ENCODE measurements at regions not wholly inside any gene's neighbourhood (a gene's known extent, or its start where the extent isn't known, plus 50 kb on each side); places are given as distances from the start of the nearest gene placed in this dataset.

- no peak overlapping the region for H3K27ac ChIP-seq (ENCODE audit: low read depth, low read length)
- H3K27me3 ChIP-seq (ENCODE audit: insufficient read depth, low read length): no peaks in the 10 kb centered on the region
- H3K4me1 Mint-ChIP-seq (ENCODE audit: low read depth, unreplicated experiment): no peaks in the 10 kb centered on the region
- DNase-seq (ENCODE audit: low read depth): peak; percentile 3
- no peaks in the 10 kb centered on the region for H3K9me3 ChIP-seq (ENCODE audit: insufficient read depth, low read depth, low read length)
- no peaks in the 10 kb centered on the region for H3K36me3 Mint-ChIP-seq (ENCODE audit: low read depth, unreplicated experiment)
- H3K27ac Mint-ChIP-seq (ENCODE audit: unreplicated experiment): no peak overlapping the region
- TF ChIP-seq, protein P1, sequence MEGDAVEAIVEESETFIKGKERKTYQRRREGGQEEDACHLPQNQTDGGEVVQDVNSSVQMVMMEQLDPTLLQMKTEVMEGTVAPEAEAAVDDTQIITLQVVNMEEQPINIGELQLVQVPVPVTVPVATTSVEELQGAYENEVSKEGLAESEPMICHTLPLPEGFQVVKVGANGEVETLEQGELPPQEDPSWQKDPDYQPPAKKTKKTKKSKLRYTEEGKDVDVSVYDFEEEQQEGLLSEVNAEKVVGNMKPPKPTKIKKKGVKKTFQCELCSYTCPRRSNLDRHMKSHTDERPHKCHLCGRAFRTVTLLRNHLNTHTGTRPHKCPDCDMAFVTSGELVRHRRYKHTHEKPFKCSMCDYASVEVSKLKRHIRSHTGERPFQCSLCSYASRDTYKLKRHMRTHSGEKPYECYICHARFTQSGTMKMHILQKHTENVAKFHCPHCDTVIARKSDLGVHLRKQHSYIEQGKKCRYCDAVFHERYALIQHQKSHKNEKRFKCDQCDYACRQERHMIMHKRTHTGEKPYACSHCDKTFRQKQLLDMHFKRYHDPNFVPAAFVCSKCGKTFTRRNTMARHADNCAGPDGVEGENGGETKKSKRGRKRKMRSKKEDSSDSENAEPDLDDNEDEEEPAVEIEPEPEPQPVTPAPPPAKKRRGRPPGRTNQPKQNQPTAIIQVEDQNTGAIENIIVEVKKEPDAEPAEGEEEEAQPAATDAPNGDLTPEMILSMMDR (IDR thresholded peaks at IDR 0.05; ENCODE audit: insufficient read depth, low read depth, low read length): no peak
- TF ChIP-seq EZH2 (IDR thresholded peaks at IDR 0.05; ENCODE audit: insufficient read depth, low read length): no peak
- H3K79me2 ChIP-seq (ENCODE audit: insufficient read depth, low read length): no peaks in the 10 kb centered on the region
- H4K20me1 ChIP-seq (ENCODE audit: insufficient read depth, low read length): no peaks in the 10 kb centered on the region
- H3K4me3 ChIP-seq (ENCODE audit: insufficient read depth, low read depth, low read length): no peak overlapping the region
- no peak overlapping the region for H2AFZ ChIP-seq (ENCODE audit: low read depth, low read length)
- H3K27me3 Mint-ChIP-seq (ENCODE audit: low read depth, unreplicated experiment): peaks cover 34% of the 10 kb centered on the region
- H3K36me3 ChIP-seq (ENCODE audit: insufficient read depth, low read length): no peaks in the 10 kb centered on the region
- no peaks in the 10 kb centered on the region for H3K9me3 Mint-ChIP-seq (ENCODE audit: unreplicated experiment)
- H3K4me2 ChIP-seq (ENCODE audit: low read length): no peak overlapping the region
- no peak overlapping the region for H3K9ac ChIP-seq (ENCODE audit: low read length)
- H3K4me1 ChIP-seq (ENCODE audit: insufficient read depth, low read length): no peaks in the 10 kb centered on the region
- no peak overlapping the region for H3K4me3 Mint-ChIP-seq (ENCODE audit: unreplicated experiment)
- FAIRE-seq: no peak
Measured at GRCh38 chr10:8444630-8445029, 390.1 kb downstream of the GATA3 start.

DNA sequence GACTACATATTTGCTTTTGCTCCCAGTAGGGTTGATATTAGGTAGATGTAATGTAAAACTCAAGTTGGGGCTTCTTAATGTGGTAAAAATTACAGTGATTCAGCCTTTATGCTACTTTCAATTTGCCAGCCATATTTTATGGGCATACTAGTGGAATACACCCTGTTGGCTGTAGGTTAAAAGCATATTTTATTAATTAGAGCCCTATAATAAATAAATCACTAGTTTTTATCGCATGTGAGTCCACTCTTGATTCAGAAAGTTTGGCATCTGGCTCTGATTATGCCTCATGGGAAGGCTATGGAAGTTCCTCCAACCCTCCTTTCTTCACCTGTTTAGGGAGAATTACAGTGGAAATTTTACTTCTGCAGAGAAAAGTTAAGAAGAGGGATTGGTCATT lies 390.9 kb downstream of the GATA3 start:
- Histone ChIP-seq H3K4me1 (ENCODE audit: insufficient read depth, low read length) (no peaks in the 10 kb centered on the region), H3K36me3 (ENCODE audit: insufficient read depth, low read length) (no peaks in the 10 kb centered on the region), H2AFZ (ENCODE audit: low read depth, low read length) (no peak overlapping the region), H4K20me1 (ENCODE audit: insufficient read depth, low read length) (no peaks in the 10 kb centered on the region), H3K4me2 (ENCODE audit: low read length) (no peak overlapping the region), H3K27me3 (ENCODE audit: insufficient read depth, low read length) (no peaks in the 10 kb centered on the region), H3K9ac (ENCODE audit: low read length) (no peak overlapping the region), H3K4me3 (ENCODE audit: insufficient read depth, low read depth, low read length) (no peak overlapping the region), H3K9me3 (ENCODE audit: insufficient read depth, low read depth, low read length) (no peaks in the 10 kb centered on the region), H3K27ac (ENCODE audit: low read depth, low read length) (no peak overlapping the region), H3K79me2 (ENCODE audit: insufficient read depth, low read length) (no peaks in the 10 kb centered on the region)
- TF ChIP-seq, protein P1 (IDR thresholded peaks at IDR 0.05; ENCODE audit: insufficient read depth, low read depth, low read length): no peak
- TF ChIP-seq EZH2 (IDR thresholded peaks at IDR 0.05; ENCODE audit: insufficient read depth, low read length): no peak
- FAIRE-seq (no peak), DNase-seq (ENCODE audit: low read depth) (no peak)
- Mint-ChIP-seq H3K4me1 (ENCODE audit: low read depth, unreplicated experiment) (no peaks in the 10 kb centered on the region), H3K36me3 (ENCODE audit: low read depth, unreplicated experiment) (no peaks in the 10 kb centered on the region), H3K4me3 (ENCODE audit: unreplicated experiment) (no peak overlapping the region), H3K9me3 (ENCODE audit: unreplicated experiment) (no peaks in the 10 kb centered on the region), H3K27ac (ENCODE audit: unreplicated experiment) (no peak overlapping the region), H3K27me3 (ENCODE audit: low read depth, unreplicated experiment) (peaks cover 35% of the 10 kb centered on the region)

DNA sequence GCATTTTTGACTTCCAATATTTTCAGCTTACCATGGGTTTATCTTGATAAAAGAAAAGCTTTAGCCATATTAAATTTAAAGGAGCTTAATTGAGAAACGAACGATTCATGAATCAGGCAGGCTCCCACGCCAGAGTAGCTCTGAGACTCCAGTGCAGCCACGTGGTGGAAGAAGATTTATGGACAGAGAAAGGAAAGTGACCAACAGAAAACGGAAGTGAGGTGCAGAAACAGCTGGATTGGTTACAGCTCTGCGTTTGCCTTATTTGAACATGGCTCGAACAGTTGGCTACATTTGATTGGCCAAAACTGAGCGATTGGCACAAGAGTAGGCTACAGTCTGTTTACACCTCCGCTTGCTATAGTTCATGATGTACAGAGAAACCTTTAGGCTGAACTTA lies 395.4 kb downstream of the GATA3 start:
- FAIRE-seq: no peak
- TF ChIP-seq, protein P1 (IDR thresholded peaks at IDR 0.05; ENCODE audit: insufficient read depth, low read depth, low read length): no peak
- TF ChIP-seq EZH2 (IDR thresholded peaks at IDR 0.05; ENCODE audit: insufficient read depth, low read length): no peak
- H3K4me3 Mint-ChIP-seq (ENCODE audit: unreplicated experiment): no peak overlapping the region

More for the DNA sequence above, 395.4 kb downstream of the GATA3 start:
- no peaks in the 10 kb centered on the region for H3K36me3 ChIP-seq (ENCODE audit: insufficient read depth, low read length)
- H3K9ac ChIP-seq (ENCODE audit: low read length): no peak overlapping the region
- H4K20me1 ChIP-seq (ENCODE audit: insufficient read depth, low read length): no peaks in the 10 kb centered on the region
- no peak for DNase-seq (ENCODE audit: low read depth)
- no peak overlapping the region for H2AFZ ChIP-seq (ENCODE audit: low read depth, low read length)
- Mint-ChIP-seq H3K36me3 (ENCODE audit: low read depth, unreplicated experiment) (no peaks in the 10 kb centered on the region), H3K9me3 (ENCODE audit: unreplicated experiment) (no peaks in the 10 kb centered on the region), H3K27me3 (ENCODE audit: low read depth, unreplicated experiment) (peaks cover 2% of the 10 kb centered on the region), H3K4me1 (ENCODE audit: low read depth, unreplicated experiment) (peaks cover 2% of the 10 kb centered on the region), H3K27ac (ENCODE audit: unreplicated experiment) (no peak overlapping the region)
- no peak overlapping the region for H3K4me2 ChIP-seq (ENCODE audit: low read length)
- H3K27ac ChIP-seq (ENCODE audit: low read depth, low read length): no peak overlapping the region
- H3K27me3 ChIP-seq (ENCODE audit: insufficient read depth, low read length): no peaks in the 10 kb centered on the region
- no peaks in the 10 kb centered on the region for H3K9me3 ChIP-seq (ENCODE audit: insufficient read depth, low read depth, low read length)
- H3K4me3 ChIP-seq (ENCODE audit: insufficient read depth, low read depth, low read length): no peak overlapping the region
- no peaks in the 10 kb centered on the region for H3K4me1 ChIP-seq (ENCODE audit: insufficient read depth, low read length)
- H3K79me2 ChIP-seq (ENCODE audit: insufficient read depth, low read length): no peaks in the 10 kb centered on the region
